AG04450 (cell line): ENCODE measurements at regions not wholly inside any gene's neighbourhood (a gene's known extent, or its start where the extent isn't known, plus 50 kb on each side); places are given as distances from the start of the nearest gene placed in this dataset.

Source experiments
- CTCF ChIA-PET: fragments of 300-600, 350-600 bp; formaldehyde crosslinking; extraction: SDS; loops from one replicate; lab custom pipeline; 2022; ENCODE audit warnings: antibody characterized with exemption, inconsistent platforms; lab: Charles Lee
- POLR2A ChIA-PET: fragments of 350-600 bp; formaldehyde crosslinking; extraction: SDS; loops from one replicate; lab custom pipeline; 2021; ENCODE audit warnings: antibody characterized with exemption, inconsistent platforms; lab: Yijun Ruan, JAX
- DNase-seq: peaks from one replicate; pipeline ENCODE4 v3.0.0-alpha.2; 2011; ENCODE audit warnings: low read depth, low spot score
- H3K27ac ChIP-seq: one replicate; pipeline ENCODE4 v1.5.1; 2012; ENCODE audit warnings: low read depth, low read length, control low read depth
- H3K27me3 ChIP-seq: one replicate; pipeline ENCODE4 v1.6.0; 2012; ENCODE audit warnings: low read length; ENCODE audit not compliant: control insufficient read depth, insufficient read depth
- H3K4me3 ChIP-seq: 2 replicates; pipeline ENCODE4 v1.5.1; 2011; ENCODE audit warnings: mild to moderate bottlenecking, low read depth, low read length, control low read depth
- H3K9me3 ChIP-seq: 2 replicates; pipeline ENCODE4 v1.5.1; 2012; ENCODE audit warnings: low read length; ENCODE audit not compliant: control insufficient read depth, insufficient read depth
- CTCF ChIP-seq: IDR thresholded peaks from 2 replicates; pipeline ENCODE4 v1.5.1; 2011; ENCODE audit warnings: low read depth, low read length, control low read depth, inconsistent platforms

- Histone ChIP-seq H3K9me3 (peaks cover 2% of the 10 kb centered on the region; the same call in 1 of the 2 replicates), H3K27me3 (no peaks in the 10 kb centered on the region), H3K4me3 (no peak overlapping the region), H3K27ac (no peak overlapping the region)
- POLR2A ChIA-PET, result no interaction called here
- TF ChIP-seq CTCF, result no peak
- no peak for DNase-seq
- CTCF ChIA-PET, result no interaction called here
Measured at GRCh38 chr11:103794262-103794661, 242.2 kb upstream of the DDI1 start.

- CTCF ChIA-PET, result interaction anchor here (0.8 kb wide), 1 partner anchor 474 kb away, joined by 4 read pairs; no protein-coding TSS in a partner anchor
Measured at GRCh38 chr11:103798026-103798425, 238.4 kb upstream of the DDI1 start.

GRCh38 chr11:103798446-103798845 lies 238.0 kb upstream of the DDI1 start:
- ChIA-PET CTCF (interaction anchor here (0.8 kb wide), 1 partner anchor 475 kb away, joined by 4 read pairs; no protein-coding TSS in a partner anchor), POLR2A (no interaction called here)
- no peak for DNase-seq
- peaks cover 1% of the 10 kb centered on the region; the same call in 1 of the 2 replicates for H3K9me3 ChIP-seq
- H3K4me3 ChIP-seq, result no peak overlapping the region
- no peak overlapping the region for H3K27ac ChIP-seq
- TF ChIP-seq CTCF, result no peak
- H3K27me3 ChIP-seq, result no peaks in the 10 kb centered on the region

More at GRCh38 chr11:103798026-103798425, 238.4 kb upstream of the DDI1 start:
- peak; percentile 20 for DNase-seq
- Histone ChIP-seq H3K27ac (no peak overlapping the region), H3K4me3 (no peak overlapping the region), H3K9me3 (peaks cover 2% of the 10 kb centered on the region; the same call in 1 of the 2 replicates), H3K27me3 (no peaks in the 10 kb centered on the region)
- TF ChIP-seq CTCF, result no peak
- POLR2A ChIA-PET, result no interaction called here

- no peak for TF ChIP-seq CTCF
- H3K27ac ChIP-seq, result no peak overlapping the region
- no peak overlapping the region for H3K4me3 ChIP-seq
- no peaks in the 10 kb centered on the region for H3K9me3 ChIP-seq
- POLR2A ChIA-PET, result no interaction called here
- no peak for DNase-seq
- H3K27me3 ChIP-seq, result no peaks in the 10 kb centered on the region
- CTCF ChIA-PET, result interaction anchor here (0.7 to 1.1 kb wide), 2 partner anchors 98 to 118 kb away, joined by 3 read pairs; no protein-coding TSS in a partner anchor
Measured at GRCh38 chr11:103800406-103801114, 235.9 kb upstream of the DDI1 start.

GRCh38 chr11:103803062-103803461 lies 233.4 kb upstream of the DDI1 start:
- ChIA-PET CTCF (no interaction called here), POLR2A (no interaction called here)
- TF ChIP-seq CTCF, result no peak
- H3K9me3 ChIP-seq, result no peaks in the 10 kb centered on the region
- DNase-seq, result no peak
- H3K4me3 ChIP-seq, result no peak overlapping the region
- H3K27ac ChIP-seq, result no peak overlapping the region
- no peaks in the 10 kb centered on the region for H3K27me3 ChIP-seq
